NCI-H1436 (cell line): ENCODE measurements at regions not wholly inside any gene's neighbourhood (a gene's known extent, or its start where the extent isn't known, plus 50 kb on each side); places are given as distances from the start of the nearest gene placed in this dataset.
"Not testable (repeated sequence)": the region's sequence is repeated elsewhere in the genome, so short reads cannot be mapped to it uniquely, and the experiment has no call there.

Experiments used
- DNase-seq: peaks from one replicate; lab custom pipeline; 2025; lab: John Stamatoyannopoulos, UW

GRCh38 chr3:20324664-20325478 lies 138.9 kb upstream of the SGO1 start:
- no peak for DNase-seq

DNA sequence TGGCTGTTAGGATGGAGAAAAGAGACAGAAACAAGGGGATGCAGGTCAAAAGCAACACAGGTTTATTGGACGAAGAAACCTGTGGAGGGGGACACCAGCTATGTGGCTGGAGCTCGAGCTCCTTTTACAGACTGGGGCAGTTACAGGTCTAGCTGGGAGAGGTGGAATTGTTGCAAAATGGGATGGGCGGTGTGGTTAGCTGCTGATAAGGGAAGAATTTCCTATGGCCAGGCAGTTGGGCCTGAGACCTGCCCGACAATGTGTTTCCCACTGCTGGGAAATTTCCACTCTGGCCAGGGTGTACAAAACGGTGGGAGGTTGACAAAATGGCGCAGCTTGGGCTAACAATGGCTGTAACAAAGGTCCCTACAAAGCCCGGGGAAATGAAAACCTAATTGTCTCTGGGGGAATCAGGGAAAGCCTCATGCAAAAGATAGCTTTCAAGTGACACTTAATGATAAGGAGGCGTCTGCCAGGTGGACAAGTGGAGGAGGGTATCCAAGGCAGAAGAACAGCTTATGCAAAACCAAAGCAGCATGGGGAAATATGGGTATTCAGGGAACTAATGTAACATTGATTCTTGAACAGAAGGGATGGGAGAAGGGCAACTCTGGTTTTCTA lies 137.4 kb upstream of the SGO1 start:
- no peak for DNase-seq

DNA sequence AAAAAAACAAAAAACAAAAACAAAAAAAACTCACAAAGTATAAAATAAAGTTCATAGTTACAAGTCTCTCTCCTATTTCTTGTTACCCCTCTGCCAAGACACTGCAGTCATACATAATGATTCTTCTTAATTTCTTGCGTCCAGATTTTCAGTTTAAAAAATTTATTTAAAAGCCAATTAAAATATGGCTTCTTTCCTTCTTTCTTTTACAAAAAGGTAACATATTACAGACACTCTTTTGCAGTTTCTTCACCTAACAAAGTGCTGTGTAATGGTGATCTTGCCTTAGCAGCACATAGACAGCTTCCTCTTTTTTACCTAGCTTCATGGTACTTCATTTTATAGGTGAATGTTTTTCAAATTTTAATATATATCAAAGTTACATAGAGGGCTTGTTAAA lies 136.1 kb upstream of the SGO1 start:
- no peak for DNase-seq

DNA sequence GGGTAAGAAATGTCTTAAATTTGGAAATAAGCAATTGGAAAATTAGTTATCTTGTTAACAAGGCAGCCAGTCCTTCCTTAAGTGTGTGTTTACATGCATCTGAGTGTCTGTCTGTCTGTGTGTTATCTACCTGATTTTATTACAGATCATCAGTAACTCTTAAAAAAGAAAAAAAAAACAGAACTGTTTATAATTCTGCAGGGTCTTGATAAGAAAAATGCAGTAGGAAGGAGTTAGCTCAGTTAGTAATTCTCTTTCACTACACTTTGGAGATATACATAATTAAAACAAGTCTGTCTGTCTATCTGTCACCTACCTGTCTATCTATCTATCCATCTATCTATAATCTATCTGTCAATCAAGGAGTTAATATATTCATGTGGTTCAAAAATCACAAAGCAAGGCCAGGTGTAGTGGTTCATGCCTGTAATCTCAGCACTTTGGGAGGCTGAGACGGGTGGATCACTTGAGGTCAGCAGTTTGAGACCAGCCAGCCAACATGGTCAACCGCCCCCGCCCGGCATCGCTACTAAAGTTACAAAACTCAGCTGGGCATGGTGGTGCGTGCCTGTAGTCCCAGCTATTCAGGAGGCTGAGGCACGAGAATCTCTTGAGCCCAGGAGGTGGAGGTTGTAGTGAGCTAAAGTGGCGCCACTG lies 135.5 kb upstream of the SGO1 start:
- DNase-seq, result no peak

- no peak for DNase-seq
These were observed 134.5 kb upstream of the SGO1 start for GRCh38 chr3:20320489-20320888.

DNA sequence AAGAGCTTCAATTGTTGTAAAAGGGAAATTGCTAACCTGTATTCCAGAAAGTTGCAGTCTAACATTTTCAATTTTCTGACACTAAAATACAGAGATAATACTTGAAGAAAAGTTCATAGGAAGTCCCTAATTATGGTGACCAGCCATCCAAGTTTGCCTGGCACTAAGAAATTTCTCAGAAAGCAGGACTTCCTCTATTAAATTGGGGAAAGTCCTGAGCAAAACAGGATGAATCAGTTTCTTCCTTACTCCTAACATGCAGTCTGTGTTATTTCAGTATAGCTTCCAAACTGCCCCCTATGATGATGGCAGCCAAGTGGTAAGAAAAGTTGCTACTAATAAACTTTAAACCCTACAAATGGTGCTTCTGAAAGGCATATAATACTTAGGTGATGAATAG lies 133.5 kb upstream of the SGO1 start:
- DNase-seq, result no peak

DNA sequence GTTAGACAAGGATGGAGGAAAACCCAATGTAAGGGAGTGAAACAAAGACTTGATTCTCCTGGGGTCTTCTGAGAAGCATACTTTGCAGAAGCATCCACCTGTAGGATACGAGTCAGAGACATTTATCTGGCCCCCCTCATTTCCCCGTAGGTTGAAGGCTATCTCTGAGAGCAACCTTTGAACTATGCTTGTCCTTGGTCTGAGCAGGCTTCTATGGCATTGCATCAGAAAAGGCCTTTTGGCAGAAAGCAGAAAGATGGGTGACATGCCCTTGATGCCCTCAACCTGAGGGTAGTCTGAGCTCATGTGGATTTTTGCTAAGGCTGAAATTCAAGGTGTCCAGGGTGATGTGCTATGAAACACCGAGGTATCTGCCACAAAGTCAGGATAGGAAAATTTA lies 131.6 kb upstream of the SGO1 start:
- no peak for DNase-seq

- no peak for DNase-seq
These were observed 130.2 kb upstream of the SGO1 start for GRCh38 chr3:20316238-20316637.

- no peak for DNase-seq
These were observed 124.6 kb upstream of the SGO1 start for GRCh38 chr3:20310629-20311028.

DNA sequence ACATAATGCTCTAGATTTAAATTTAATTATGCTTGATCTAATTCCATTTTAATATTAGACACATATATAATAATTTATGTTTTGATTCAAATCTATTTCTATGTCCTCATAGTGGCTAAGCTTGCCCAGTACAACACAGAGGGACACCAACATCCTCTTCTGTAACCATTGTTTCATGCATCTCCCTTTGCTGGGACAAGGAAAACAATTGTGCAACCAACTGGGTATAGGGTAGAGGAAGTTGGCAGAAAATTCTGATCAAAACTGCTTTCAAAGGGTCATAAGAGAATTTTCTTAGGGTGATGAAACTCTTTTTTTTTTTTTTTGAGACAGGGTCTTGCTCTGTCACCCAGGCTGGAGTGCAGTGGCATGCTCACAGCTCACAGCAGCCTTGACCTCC lies 121.4 kb upstream of the SGO1 start:
- DNase-seq, result no peak

DNA sequence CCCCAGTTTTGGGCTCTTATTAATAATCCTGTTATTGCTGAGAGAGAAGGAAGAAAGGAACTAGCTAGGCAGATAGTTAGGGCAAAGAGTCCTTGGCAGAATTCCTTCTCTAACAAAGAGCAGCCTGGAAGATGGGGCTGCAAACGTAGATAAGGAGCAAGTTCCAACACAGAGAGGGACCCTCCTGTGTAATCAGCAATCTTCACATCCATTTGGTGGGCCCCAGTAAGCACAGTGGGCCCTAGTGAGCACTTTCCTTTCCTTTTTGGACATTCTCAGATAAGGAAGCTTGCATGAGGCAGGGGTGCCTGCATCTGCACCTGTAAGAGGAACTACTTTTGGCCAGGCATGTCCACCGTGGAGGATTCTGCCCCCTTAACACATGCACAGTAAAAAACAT lies 119.6 kb upstream of the SGO1 start:
- DNase-seq, result no peak

DNA sequence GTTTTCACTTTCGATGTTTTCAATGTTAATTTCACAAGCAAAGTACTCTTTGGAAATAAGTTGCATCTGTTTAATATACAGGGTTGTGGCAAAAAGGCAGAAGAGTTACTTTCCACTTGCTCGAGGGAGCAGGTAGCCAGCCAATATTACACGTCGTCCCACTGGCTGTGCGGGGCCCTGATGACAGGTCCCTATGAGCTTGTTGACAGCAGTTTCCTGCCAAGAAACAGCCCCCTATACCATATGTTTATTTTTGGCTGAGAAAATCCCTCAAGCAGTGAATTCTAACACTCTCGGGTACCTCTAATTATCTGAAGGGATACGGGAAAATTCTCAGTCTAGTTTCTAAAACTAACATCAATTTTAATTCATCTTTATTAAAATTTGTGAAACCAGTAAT lies 116.8 kb upstream of the SGO1 start:
- DNase-seq, result no peak

DNA sequence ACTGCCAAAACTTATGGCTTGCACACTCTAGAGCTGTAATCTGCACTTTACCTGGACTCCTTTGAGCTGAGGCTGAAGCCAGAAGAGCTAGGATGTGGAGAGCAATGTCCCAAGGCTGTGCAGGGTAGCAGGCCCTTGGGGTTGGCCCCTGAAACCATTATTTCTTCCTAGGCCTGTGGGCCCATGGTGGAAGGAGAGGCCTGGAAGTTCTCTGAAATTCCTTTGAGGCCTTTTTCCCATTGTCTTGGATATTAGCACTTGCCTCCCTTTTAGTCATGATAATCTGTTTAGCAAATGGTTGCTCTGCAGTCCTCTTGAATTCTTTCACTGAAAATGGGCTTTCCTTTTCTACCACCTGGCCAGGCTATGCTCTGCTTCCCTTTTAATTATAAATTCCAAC lies 102.0 kb upstream of the SGO1 start:
- DNase-seq, result no peak

- DNase-seq, result no peak
These were observed 94.3 kb upstream of the SGO1 start for GRCh38 chr3:20280257-20280656.

GRCh38 chr3:20265977-20266376 lies 80.0 kb upstream of the SGO1 start:
- not testable (repeated sequence) for DNase-seq

- no peak for DNase-seq
These were observed 79.0 kb upstream of the SGO1 start for GRCh38 chr3:20264900-20265567.

DNA sequence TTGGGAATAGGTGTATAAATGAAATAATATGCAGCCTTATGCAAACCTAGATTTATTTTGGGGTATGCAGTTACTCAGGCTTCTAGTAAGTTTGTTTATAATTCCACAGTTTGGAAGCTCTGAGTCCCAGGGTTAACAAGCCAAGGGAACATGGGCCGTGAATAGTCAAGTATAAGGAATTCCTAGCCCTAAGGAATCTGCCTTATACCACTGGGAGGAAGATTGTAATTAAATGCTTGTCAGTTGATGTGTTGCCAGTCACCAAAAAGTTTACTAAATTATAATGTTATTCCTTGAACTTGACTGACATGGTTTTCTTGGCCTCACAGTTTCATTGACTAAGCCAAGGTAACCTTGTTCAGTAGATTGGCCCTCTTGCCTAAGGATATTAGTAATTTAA lies 72.4 kb upstream of the SGO1 start:
- no peak for DNase-seq

- DNase-seq, result no peak
These were observed 70.1 kb upstream of the SGO1 start for GRCh38 chr3:20256144-20256543.

DNA sequence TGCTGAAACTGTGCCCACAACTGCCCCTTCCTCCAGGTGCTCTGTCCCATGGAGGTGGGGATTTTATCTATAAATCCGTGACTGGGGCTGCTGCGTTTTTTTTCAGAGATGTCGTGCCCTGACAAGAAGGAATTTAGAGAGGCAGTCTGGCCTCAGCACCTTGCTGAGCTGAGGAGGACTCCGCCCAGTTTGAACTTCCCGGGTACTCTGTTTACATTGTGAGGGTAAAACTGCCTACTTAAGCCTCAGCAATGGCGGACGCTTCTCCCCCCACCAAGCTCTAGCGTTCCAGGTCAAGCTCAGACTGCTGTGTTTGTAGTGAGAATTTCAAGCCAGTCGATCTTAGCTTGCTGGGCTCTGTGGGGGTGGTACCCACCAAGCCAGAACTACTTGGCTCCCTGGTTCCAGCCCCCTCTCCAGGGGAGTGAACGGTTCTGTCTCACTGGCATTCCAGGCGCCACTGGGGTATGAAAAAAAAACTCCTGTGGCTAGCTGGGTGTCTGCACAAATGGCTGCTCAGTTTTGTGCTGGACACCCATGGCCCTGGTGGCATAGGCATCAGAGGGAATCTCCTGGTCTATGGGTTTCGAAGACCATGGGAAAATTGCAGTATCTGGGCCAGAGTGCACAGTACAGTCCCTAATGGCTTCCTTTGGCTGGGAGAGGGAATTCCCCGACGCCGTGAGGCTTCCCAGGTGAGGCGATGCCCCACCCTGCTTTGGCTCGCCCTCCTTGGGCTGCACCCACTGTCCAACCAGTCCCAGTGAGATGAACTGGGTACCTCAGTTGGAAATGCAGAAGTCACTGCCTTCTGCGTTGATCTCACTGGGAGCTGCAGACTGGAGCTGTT lies 68.5 kb upstream of the SGO1 start:
- DNase-seq, result no peak

- DNase-seq, result no peak
These were observed 64.8 kb upstream of the SGO1 start for GRCh38 chr3:20250786-20251185.

- DNase-seq, result no peak
These were observed 64.3 kb upstream of the SGO1 start for GRCh38 chr3:20250314-20250713.

DNA sequence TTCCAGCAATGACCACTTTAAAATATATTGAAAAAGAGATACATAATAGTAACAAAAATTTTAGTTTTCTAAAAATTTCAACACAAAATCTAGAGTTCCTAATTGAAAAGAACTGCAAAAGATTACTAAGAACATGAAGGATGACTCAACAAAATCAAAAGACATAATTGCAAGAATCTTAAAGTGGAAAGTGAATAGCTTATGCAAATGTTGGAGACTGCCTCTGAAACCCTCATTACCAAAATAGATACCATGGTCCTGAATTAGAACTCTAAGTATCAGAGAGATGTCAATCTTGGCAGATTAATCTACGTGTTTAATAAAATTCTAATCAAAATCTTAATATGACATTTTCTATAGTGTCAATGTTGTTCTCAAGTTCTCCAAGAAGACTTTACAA lies 60.7 kb upstream of the SGO1 start:
- no peak for DNase-seq
